ENCODE measurements at regions not wholly inside any gene's neighbourhood (a gene's known extent, or its start where the extent isn't known, plus 50 kb on each side); places are given as distances from the start of the nearest gene placed in this dataset.

GRCh38 chr1:81548918-81549587 is 251.7 kb upstream of the ADGRL2 start:
- 48% methylated on average over 3 of the region's 3 CpGs for WGBS (ENCODE audit: insufficient coverage, low coverage, low lambda C conversion rate, missing lambda C conversion rate)
- no peak overlapping the region for H3K4me3 ChIP-seq
- H3K36me3 ChIP-seq, result no peaks in the 10 kb centered on the region
- DNase-seq (no peak), ATAC-seq (no peak)
- H3K27me3 ChIP-seq, result no peaks in the 10 kb centered on the region
- intact Hi-C loops (cut with DNase I), result no loop called here
- no peaks in the 10 kb centered on the region for H3K4me1 ChIP-seq
- no peak overlapping the region for H3K27ac ChIP-seq
- no peaks in the 10 kb centered on the region for H3K9me3 ChIP-seq
- TF ChIP-seq, protein P1, sequence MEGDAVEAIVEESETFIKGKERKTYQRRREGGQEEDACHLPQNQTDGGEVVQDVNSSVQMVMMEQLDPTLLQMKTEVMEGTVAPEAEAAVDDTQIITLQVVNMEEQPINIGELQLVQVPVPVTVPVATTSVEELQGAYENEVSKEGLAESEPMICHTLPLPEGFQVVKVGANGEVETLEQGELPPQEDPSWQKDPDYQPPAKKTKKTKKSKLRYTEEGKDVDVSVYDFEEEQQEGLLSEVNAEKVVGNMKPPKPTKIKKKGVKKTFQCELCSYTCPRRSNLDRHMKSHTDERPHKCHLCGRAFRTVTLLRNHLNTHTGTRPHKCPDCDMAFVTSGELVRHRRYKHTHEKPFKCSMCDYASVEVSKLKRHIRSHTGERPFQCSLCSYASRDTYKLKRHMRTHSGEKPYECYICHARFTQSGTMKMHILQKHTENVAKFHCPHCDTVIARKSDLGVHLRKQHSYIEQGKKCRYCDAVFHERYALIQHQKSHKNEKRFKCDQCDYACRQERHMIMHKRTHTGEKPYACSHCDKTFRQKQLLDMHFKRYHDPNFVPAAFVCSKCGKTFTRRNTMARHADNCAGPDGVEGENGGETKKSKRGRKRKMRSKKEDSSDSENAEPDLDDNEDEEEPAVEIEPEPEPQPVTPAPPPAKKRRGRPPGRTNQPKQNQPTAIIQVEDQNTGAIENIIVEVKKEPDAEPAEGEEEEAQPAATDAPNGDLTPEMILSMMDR (IDR thresholded peaks at IDR 0.05), result no peak
- no peak for TF ChIP-seq POLR2A (IDR thresholded peaks at IDR 0.05)

DNA sequence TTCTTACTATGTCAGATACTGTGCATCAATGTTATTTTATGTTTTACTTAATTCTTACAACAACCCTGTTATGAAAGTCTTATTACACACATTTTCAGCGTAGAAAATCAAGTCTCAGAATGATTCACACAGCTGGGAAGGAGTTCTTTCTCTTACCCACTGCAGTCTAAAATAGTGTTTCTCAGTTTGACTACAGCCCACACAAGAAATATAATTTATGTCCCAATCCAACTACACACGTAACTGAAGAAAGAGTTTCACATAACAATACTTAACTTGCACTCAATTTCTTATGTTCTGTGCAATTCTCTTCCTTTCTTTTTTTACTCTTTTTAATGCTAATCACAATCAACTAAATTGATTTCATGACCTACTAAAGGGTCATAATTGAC is 252.8 kb upstream of the ADGRL2 start:
- DNase-seq (no peak), ATAC-seq (no peak)
- TF ChIP-seq, protein P1 (IDR thresholded peaks at IDR 0.05), result no peak
- no peak for TF ChIP-seq POLR2A (IDR thresholded peaks at IDR 0.05)
- Histone ChIP-seq H3K4me3 (no peak overlapping the region), H3K4me1 (no peaks in the 10 kb centered on the region), H3K27me3 (no peaks in the 10 kb centered on the region), H3K9me3 (no peaks in the 10 kb centered on the region), H3K36me3 (no peaks in the 10 kb centered on the region), H3K27ac (no peak overlapping the region)
- intact Hi-C loops (cut with DNase I), result no loop called here
- 49% methylated on average over 2 of the region's 2 CpGs for WGBS (ENCODE audit: insufficient coverage, low coverage, low lambda C conversion rate, missing lambda C conversion rate)

GRCh38 chr1:81547261-81547911 is 253.3 kb upstream of the ADGRL2 start:
- H3K27me3 ChIP-seq, result no peaks in the 10 kb centered on the region
- no peak overlapping the region for H3K4me3 ChIP-seq
- TF ChIP-seq POLR2A (IDR thresholded peaks at IDR 0.05), result no peak
- TF ChIP-seq, protein P1 (IDR thresholded peaks at IDR 0.05), result no peak
- H3K4me1 ChIP-seq, result no peaks in the 10 kb centered on the region
- H3K9me3 ChIP-seq, result no peaks in the 10 kb centered on the region
- 75% methylated on average over 6 of the region's 6 CpGs for WGBS (ENCODE audit: insufficient coverage, low coverage, low lambda C conversion rate, missing lambda C conversion rate)
- intact Hi-C loops (cut with DNase I), result no loop called here
- ATAC-seq (no peak), DNase-seq (no peak)
- no peak overlapping the region for H3K27ac ChIP-seq
- no peaks in the 10 kb centered on the region for H3K36me3 ChIP-seq

DNA sequence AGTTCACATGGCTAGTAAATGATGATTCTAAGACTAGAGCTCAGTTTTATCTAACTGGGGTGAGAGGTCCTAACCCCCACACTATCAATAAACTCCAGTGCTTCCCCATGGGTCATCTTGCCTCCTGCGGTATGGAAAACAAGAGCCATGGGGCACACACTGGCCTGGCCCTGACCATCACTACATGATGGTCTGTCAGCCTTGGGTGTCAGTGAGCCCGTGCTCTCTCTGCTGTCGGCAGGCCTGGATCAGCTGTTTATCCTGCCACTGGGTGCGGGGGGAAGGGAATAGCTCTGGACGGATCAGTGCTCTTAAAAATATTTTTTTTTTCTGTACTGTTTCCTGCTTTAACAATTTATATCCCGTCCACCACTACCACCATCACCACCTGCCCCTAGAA is 255.0 kb upstream of the ADGRL2 start:
- 71% methylated on average over 6 of the region's 6 CpGs for WGBS (ENCODE audit: insufficient coverage, low coverage, low lambda C conversion rate, missing lambda C conversion rate)
- no peak for DNase-seq
- intact Hi-C loops (cut with DNase I), result no loop called here

More for the DNA sequence above, 255.0 kb upstream of the ADGRL2 start:
- H3K4me1 ChIP-seq, result no peaks in the 10 kb centered on the region
- H3K9me3 ChIP-seq, result no peaks in the 10 kb centered on the region
- no peak overlapping the region for H3K27ac ChIP-seq
- no peaks in the 10 kb centered on the region for H3K27me3 ChIP-seq
- no peak for ATAC-seq
- no peak overlapping the region for H3K4me3 ChIP-seq
- no peaks in the 10 kb centered on the region for H3K36me3 ChIP-seq
- TF ChIP-seq, protein P1 (IDR thresholded peaks at IDR 0.05), result no peak
- TF ChIP-seq POLR2A (IDR thresholded peaks at IDR 0.05), result no peak

All from right lobe of liver (tissue), 6 donors.